ENCODE measurements at regions not wholly inside any gene's neighbourhood (a gene's known extent, or its start where the extent isn't known, plus 50 kb on each side); places are given as distances from the start of the nearest gene placed in this dataset.
"Not testable (repeated sequence)": the region's sequence is repeated elsewhere in the genome, so short reads cannot be mapped to it uniquely, and the experiment has no call there.

DNA sequence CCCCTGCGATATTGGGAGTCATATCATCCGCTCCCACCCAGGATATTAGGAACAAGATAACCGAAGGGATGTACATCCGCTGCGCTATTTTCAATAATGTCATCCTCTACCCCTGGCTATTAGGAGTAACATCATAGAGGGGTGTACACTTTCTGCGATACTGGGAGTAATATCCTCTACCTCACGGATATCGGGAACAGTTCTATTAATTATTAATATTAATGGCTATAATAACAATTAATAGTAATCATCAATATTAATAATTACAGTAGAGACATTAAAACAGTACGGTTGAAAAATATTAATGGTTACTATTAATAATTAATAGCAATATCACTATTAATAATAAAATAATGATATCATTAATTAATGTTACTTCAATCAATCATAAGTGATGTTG lies 90.1 kb downstream of the OTOP1 start:
- TF ChIP-seq, protein P1, sequence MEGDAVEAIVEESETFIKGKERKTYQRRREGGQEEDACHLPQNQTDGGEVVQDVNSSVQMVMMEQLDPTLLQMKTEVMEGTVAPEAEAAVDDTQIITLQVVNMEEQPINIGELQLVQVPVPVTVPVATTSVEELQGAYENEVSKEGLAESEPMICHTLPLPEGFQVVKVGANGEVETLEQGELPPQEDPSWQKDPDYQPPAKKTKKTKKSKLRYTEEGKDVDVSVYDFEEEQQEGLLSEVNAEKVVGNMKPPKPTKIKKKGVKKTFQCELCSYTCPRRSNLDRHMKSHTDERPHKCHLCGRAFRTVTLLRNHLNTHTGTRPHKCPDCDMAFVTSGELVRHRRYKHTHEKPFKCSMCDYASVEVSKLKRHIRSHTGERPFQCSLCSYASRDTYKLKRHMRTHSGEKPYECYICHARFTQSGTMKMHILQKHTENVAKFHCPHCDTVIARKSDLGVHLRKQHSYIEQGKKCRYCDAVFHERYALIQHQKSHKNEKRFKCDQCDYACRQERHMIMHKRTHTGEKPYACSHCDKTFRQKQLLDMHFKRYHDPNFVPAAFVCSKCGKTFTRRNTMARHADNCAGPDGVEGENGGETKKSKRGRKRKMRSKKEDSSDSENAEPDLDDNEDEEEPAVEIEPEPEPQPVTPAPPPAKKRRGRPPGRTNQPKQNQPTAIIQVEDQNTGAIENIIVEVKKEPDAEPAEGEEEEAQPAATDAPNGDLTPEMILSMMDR (IDR thresholded peaks at IDR 0.05), result not testable (repeated sequence)
- not testable (repeated sequence) for TF ChIP-seq POLR2A (IDR thresholded peaks at IDR 0.05)

Measured in right lobe of liver (tissue), 4 donors.